ENCODE measurements at regions not wholly inside any gene's neighbourhood (a gene's known extent, or its start where the extent isn't known, plus 50 kb on each side); places are given as distances from the start of the nearest gene placed in this dataset.

DNA sequence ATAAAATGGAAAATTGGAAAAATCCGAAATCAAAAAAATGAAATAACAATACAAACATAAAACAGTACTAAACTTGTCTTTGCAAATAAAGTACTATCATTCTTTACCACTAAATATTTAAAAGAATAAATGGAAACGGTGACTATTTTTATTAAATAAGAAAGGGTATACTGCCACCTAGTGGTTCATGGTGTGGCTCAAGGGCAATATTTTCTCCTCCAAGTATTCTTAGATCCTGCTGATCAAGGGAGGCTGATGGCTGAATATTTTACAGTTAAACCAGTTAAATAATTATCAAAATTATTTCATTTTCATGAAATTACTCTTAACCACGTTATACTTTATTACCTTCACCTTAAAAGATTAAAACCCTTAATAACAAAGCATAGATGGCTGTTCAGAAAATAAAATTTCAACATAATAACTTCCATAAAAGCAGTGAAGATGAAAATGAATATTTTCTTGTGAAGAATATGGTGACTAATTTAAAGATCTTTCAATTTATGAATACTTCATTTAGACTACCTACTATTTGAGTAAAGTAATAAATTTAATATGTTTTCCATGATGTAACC lies 1793.9 kb downstream of the NCAM2 start (continued):
- TF ChIP-seq SIN3A (conservative IDR thresholded peaks at IDR 0.05 in 1 of 2, IDR thresholded peaks at IDR 0.05 in 1 of 2; ENCODE audit: low read depth in 1 of 2, low read length in 2 of 2), result no peak

Measured in H1 (cell line).